MM.1S (cell line): ENCODE measurements at regions not wholly inside any gene's neighbourhood (a gene's known extent, or its start where the extent isn't known, plus 50 kb on each side); places are given as distances from the start of the nearest gene placed in this dataset.

ENCODE experiments used
- EZH2 ChIP-seq: fragments of 300-600 bp; sonication (generic); optimal IDR thresholded peaks from 2 replicates; pipeline ENCODE3; 2017; ENCODE audit warnings: low read depth, mild to moderate bottlenecking, antibody characterized with exemption, low read length, mixed read lengths
- EZH2phosphoT487 ChIP-seq: fragments of 300-600 bp; sonication (generic); IDR thresholded peaks from 2 replicates; pipeline ENCODE4 v1.6.1; 2018; ENCODE audit warnings: antibody characterized with exemption, low read length
- TF ChIP-seq, protein P1 (sequence below): fragments of 300-600 bp; sonication (generic); IDR thresholded peaks from 2 replicates; pipeline ENCODE4 v1.5.1; 2016; ENCODE audit warnings: antibody characterized with exemption, low read length, mixed read lengths

DNA sequence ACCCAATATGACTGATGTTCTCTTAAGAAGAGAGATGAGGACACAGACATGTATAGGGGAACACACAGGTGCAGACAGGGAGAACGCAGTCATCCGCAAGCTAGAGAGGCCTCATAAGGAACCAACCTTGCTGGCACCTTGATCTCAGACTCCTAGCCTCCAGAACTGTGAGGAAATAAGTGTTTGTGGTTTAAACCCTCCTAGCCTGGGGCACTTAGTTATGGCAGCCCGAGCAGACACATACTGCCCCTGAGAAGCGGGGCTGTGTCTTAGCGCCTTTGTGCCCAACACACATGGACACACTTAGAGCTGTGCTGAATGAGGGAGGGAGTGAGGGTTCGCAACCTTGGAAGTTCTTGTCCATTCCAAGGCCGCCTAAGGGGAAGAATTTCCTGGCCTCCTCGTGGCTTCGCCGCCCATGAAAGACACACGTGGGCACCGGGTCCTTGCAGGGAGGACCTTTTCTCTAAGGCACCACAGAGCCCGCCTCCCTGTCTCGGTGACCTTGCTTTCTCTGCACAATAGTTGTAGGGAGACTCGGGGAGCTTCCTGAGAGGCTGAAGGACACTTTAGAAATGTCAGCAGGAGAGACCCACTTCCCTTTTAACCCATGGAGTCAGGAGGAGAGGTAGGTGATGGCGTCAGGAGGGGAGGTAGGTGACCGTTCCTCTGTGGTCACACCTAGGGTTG, 224.5 kb upstream of the HDAC4 start:
- TF ChIP-seq EZH2 (no peak), EZH2phosphoT487 (no peak)
- TF ChIP-seq, protein P1, sequence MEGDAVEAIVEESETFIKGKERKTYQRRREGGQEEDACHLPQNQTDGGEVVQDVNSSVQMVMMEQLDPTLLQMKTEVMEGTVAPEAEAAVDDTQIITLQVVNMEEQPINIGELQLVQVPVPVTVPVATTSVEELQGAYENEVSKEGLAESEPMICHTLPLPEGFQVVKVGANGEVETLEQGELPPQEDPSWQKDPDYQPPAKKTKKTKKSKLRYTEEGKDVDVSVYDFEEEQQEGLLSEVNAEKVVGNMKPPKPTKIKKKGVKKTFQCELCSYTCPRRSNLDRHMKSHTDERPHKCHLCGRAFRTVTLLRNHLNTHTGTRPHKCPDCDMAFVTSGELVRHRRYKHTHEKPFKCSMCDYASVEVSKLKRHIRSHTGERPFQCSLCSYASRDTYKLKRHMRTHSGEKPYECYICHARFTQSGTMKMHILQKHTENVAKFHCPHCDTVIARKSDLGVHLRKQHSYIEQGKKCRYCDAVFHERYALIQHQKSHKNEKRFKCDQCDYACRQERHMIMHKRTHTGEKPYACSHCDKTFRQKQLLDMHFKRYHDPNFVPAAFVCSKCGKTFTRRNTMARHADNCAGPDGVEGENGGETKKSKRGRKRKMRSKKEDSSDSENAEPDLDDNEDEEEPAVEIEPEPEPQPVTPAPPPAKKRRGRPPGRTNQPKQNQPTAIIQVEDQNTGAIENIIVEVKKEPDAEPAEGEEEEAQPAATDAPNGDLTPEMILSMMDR, result no peak
